H1 (cell line): ENCODE measurements at regions not wholly inside any gene's neighbourhood (a gene's known extent, or its start where the extent isn't known, plus 50 kb on each side); places are given as distances from the start of the nearest gene placed in this dataset.

Experiments used
- CTCF ChIA-PET: fragments of 300-600 bp; sonication (Branson Sonifier 250); formaldehyde crosslinking; loops from one replicate; lab custom pipeline; 2021; ENCODE audit not compliant: partially characterized antibody; lab: Charles Lee
- POLR2A ChIA-PET: fragments of 300-600 bp; sonication (Branson Sonifier 250); formaldehyde crosslinking; loops from one replicate; lab custom pipeline; 2021; ENCODE audit warnings: inconsistent platforms; ENCODE audit not compliant: partially characterized antibody; lab: Charles Lee
- DNase-seq, 2 experiments: peaks; one replicate each; pipeline versions ENCODE4 v3.0.0 to v3.0.0-alpha.2; 2010 to 2022; ENCODE audit warnings: low spot score in 2 of 2, low read depth in 1 of 2, mixed read lengths in 1 of 2
- FAIRE-seq: peaks from 2 replicates; lab custom pipeline; 2011; peaks lifted over from hg19 to GRCh38; lab: Jason Lieb, UNC
- H2AFZ ChIP-seq: 2 replicates; pipeline ENCODE4 v1.8.1; 2012; ENCODE audit warnings: low read length, inconsistent platforms
- H2AK5ac ChIP-seq: 2 replicates; pipeline ENCODE4 v1.6.1; 2013; ENCODE audit warnings: low read depth, low read length
- H2BK120ac ChIP-seq: replicated peaks from 2 replicates; pipeline ENCODE3; 2013; ENCODE audit warnings: low read depth, low read length, inconsistent platforms
- H2BK12ac ChIP-seq: 2 replicates; pipeline ENCODE4 v1.6.1; 2013; ENCODE audit warnings: low read depth, low read length
- H2BK15ac ChIP-seq: 2 replicates; pipeline ENCODE4 v1.6.1; 2013; ENCODE audit warnings: low read length
- H2BK20ac ChIP-seq: 2 replicates; pipeline ENCODE4 v1.6.1; 2013; ENCODE audit warnings: low read length
- H2BK5ac ChIP-seq: 2 replicates; pipeline ENCODE4 v1.6.1; 2013; ENCODE audit warnings: low read depth, low read length
- H3K14ac ChIP-seq: 2 replicates; pipeline ENCODE4 v1.6.1; 2013; ENCODE audit warnings: inconsistent platforms; ENCODE audit not compliant: insufficient read length
- H3K18ac ChIP-seq: 2 replicates; pipeline ENCODE4 v1.6.1; 2013; ENCODE audit warnings: low read length; ENCODE audit errors: extremely low read depth
- H3K23ac ChIP-seq: 2 replicates; pipeline ENCODE4 v1.6.1; 2013; ENCODE audit warnings: inconsistent platforms; ENCODE audit not compliant: insufficient read length
- H3K23me2 ChIP-seq: 2 replicates; pipeline ENCODE4 v1.6.1; 2013; ENCODE audit warnings: low read depth, low read length
- H3K27ac ChIP-seq: 2 replicates; pipeline ENCODE4 v1.6.1; 2011; ENCODE audit warnings: low read depth, low read length, inconsistent platforms
- H3K27me3 ChIP-seq, 4 experiments: replicated peaks in 1 of 4; 1 replicate in 1 of 4; 2 replicates in 3 of 4; pipeline versions ENCODE4 v1.6.1 to v1.8.1; 2011 to 2013; ENCODE audit warnings: low read length in 3 of 4, mild to moderate bottlenecking in 3 of 4, inconsistent platforms in 2 of 4, mixed read lengths in 2 of 4, moderate library complexity in 1 of 4; ENCODE audit not compliant: control insufficient read depth in 3 of 4, insufficient read depth in 3 of 4; ENCODE audit errors: extremely low read depth in 1 of 4
- H3K36me3 ChIP-seq, 4 experiments: 2 replicates each; pipeline versions ENCODE4 v1.6.1 to v1.8.1; 2011 to 2013; ENCODE audit warnings: mild to moderate bottlenecking in 4 of 4, low read length in 3 of 4, moderate library complexity in 2 of 4, control low read depth in 1 of 4, inconsistent platforms in 1 of 4; ENCODE audit not compliant: insufficient read depth in 4 of 4, control insufficient read depth in 2 of 4
- H3K4ac ChIP-seq: replicated peaks from 2 replicates; pipeline ENCODE3; 2013; ENCODE audit warnings: low read length, low read depth, mixed read lengths, inconsistent platforms; ENCODE audit not compliant: insufficient read length
- H3K4me1 ChIP-seq, 4 experiments: replicated peaks in 1 of 4; 1 replicate in 1 of 4; 2 replicates in 3 of 4; pipeline versions ENCODE4 v1.6.1 to v1.8.1; 2011 to 2013; ENCODE audit warnings: low read length in 3 of 4, inconsistent platforms in 2 of 4, mixed read lengths in 1 of 4; ENCODE audit not compliant: insufficient read depth in 4 of 4, control insufficient read depth in 3 of 4
- H3K4me2 ChIP-seq, 2 experiments: 2 replicates each; pipeline versions ENCODE4 v1.6.1 to v1.8.1; 2011 to 2013; ENCODE audit warnings: low read depth in 2 of 2, low read length in 2 of 2, control low read depth in 1 of 2, inconsistent platforms in 1 of 2, mild to moderate bottlenecking in 1 of 2; ENCODE audit not compliant: insufficient read depth in 1 of 2
- H3K4me3 ChIP-seq, 4 experiments: fragments of 200-600, 300-600 bp in 1 of 4; sonication (generic), shearing (Covaris generic), sonication (Bioruptor Twin) in 1 of 4; 2 replicates each; pipeline versions ENCODE4 v1.5.1 to v1.8.1; 2011 to 2016; ENCODE audit warnings: low read length in 4 of 4, low read depth in 3 of 4, control low read depth in 2 of 4, inconsistent platforms in 2 of 4, mild to moderate bottlenecking in 2 of 4, mixed read lengths in 1 of 4, moderate library complexity in 1 of 4; ENCODE audit not compliant: insufficient read depth in 2 of 4; ENCODE audit errors: extremely low read depth in 1 of 4
- H3K56ac ChIP-seq: replicated peaks from 2 replicates; pipeline ENCODE3; 2013; ENCODE audit warnings: low read depth, mild to moderate bottlenecking, mixed read lengths, low read length, inconsistent platforms; ENCODE audit not compliant: insufficient read length
- H3K79me1 ChIP-seq: 2 replicates; pipeline ENCODE4 v1.6.1; 2013; ENCODE audit warnings: low read depth, low read length, control low read depth
- H3K79me2 ChIP-seq, 2 experiments: 2 replicates each; pipeline versions ENCODE4 v1.6.1 to v1.8.1; 2012 to 2013; ENCODE audit warnings: low read length in 2 of 2, mild to moderate bottlenecking in 2 of 2, inconsistent platforms in 1 of 2; ENCODE audit not compliant: insufficient read depth in 2 of 2, control insufficient read depth in 1 of 2
- H3K9ac ChIP-seq, 4 experiments: replicated peaks in 1 of 4; 1 replicate in 1 of 4; 2 replicates in 3 of 4; pipeline versions ENCODE4 v1.6.1 to v1.8.1; 2011 to 2013; ENCODE audit warnings: low read depth in 3 of 4, low read length in 3 of 4, control low read depth in 2 of 4, mild to moderate bottlenecking in 2 of 4, moderate library complexity in 2 of 4, inconsistent platforms in 1 of 4; ENCODE audit errors: extremely low read depth in 1 of 4
- H3K9me3 ChIP-seq, 2 experiments: 2 replicates each; pipeline versions ENCODE4 v1.6.1 to v1.8.1; 2012 to 2013; ENCODE audit warnings: mild to moderate bottlenecking in 2 of 2, moderate library complexity in 2 of 2, control low read depth in 1 of 2, inconsistent platforms in 1 of 2, low read depth in 1 of 2, low read length in 1 of 2, mixed read lengths in 1 of 2; ENCODE audit not compliant: insufficient read depth in 2 of 2
- H4K20me1 ChIP-seq, 2 experiments: replicated peaks in 1 of 2; 2 replicates each; pipeline versions ENCODE3 to v1.8.1; 2011 to 2013; ENCODE audit warnings: inconsistent platforms in 2 of 2, low read length in 2 of 2, mild to moderate bottlenecking in 1 of 2; ENCODE audit not compliant: insufficient read depth in 2 of 2, control insufficient read depth in 1 of 2
- H4K5ac ChIP-seq: 2 replicates; pipeline ENCODE4 v1.6.1; 2013; ENCODE audit warnings: low read length, low read depth, mixed read lengths, inconsistent platforms; ENCODE audit not compliant: insufficient read length
- H4K8ac ChIP-seq: 2 replicates; pipeline ENCODE4 v1.8.0; 2013; ENCODE audit warnings: mild to moderate bottlenecking, moderate library complexity, low read length, inconsistent platforms; ENCODE audit not compliant: insufficient read depth; ENCODE audit errors: extremely low read depth
- H4K91ac ChIP-seq: replicated peaks from 2 replicates; pipeline ENCODE3; 2013; ENCODE audit warnings: low read length, mixed read lengths, inconsistent platforms; ENCODE audit not compliant: insufficient read length
- CREB1 ChIP-seq: IDR thresholded peaks from 2 replicates; pipeline ENCODE4 v1.6.1; 2012; ENCODE audit warnings: inconsistent platforms
- CTBP2 ChIP-seq: IDR thresholded peaks from 2 replicates; pipeline ENCODE4 v1.7.0; 2011; ENCODE audit warnings: borderline replicate concordance, mild to moderate bottlenecking, moderate library complexity, mixed read lengths, low read length; ENCODE audit not compliant: insufficient read depth, insufficient read length
- EGR1 ChIP-seq: IDR thresholded peaks from 2 replicates; pipeline ENCODE4 v1.6.1; 2011; ENCODE audit warnings: low read depth, low read length, borderline replicate concordance
- EP300 ChIP-seq, 2 experiments: IDR thresholded peaks; 1 replicate in 1 of 2; 2 replicates in 1 of 2; pipeline ENCODE4 v1.6.1; 2011 to 2012; ENCODE audit warnings: low read depth in 2 of 2, low read length in 2 of 2, mild to moderate bottlenecking in 2 of 2, borderline replicate concordance in 1 of 2, inconsistent platforms in 1 of 2, moderate library complexity in 1 of 2
- GABPA ChIP-seq: IDR thresholded peaks from 2 replicates; pipeline ENCODE4 v1.6.1; 2011; ENCODE audit warnings: mild to moderate bottlenecking, low read length, moderate library complexity, borderline replicate concordance; ENCODE audit not compliant: insufficient read depth
- JUND ChIP-seq: IDR thresholded peaks from 2 replicates; pipeline ENCODE4 v1.6.1; 2011; ENCODE audit warnings: mild to moderate bottlenecking, improper control_type of control experiment, low read length
- MAX ChIP-seq: IDR thresholded peaks from 2 replicates; pipeline ENCODE4 v1.6.1; 2012; ENCODE audit warnings: inconsistent platforms
- PHF8 ChIP-seq: fragments of 200-600 bp; sonication (generic); conservative IDR thresholded peaks from 2 replicates; pipeline ENCODE4 v1.7.1; 2012; ENCODE audit warnings: low read depth, mild to moderate bottlenecking, inconsistent platforms, low read length, moderate library complexity
- POU5F1 ChIP-seq: IDR thresholded peaks from 2 replicates; pipeline ENCODE4 v1.6.1; 2011; ENCODE audit warnings: low read depth, mild to moderate bottlenecking, low read length, moderate library complexity
- RAD21 ChIP-seq, 2 experiments: IDR thresholded peaks in 1 of 2; conservative IDR thresholded peaks in 1 of 2; 2 replicates each; pipeline ENCODE4 v1.6.1; 2011; ENCODE audit warnings: low read depth in 2 of 2, low read length in 2 of 2, improper control_type of control experiment in 1 of 2, inconsistent platforms in 1 of 2, mild to moderate bottlenecking in 1 of 2, moderate library complexity in 1 of 2
- RBBP5 ChIP-seq: IDR thresholded peaks from 2 replicates; pipeline ENCODE4 v1.7.1; 2012; ENCODE audit warnings: low read depth, mild to moderate bottlenecking, inconsistent platforms, low read length, moderate library complexity, borderline replicate concordance
- RNF2 ChIP-seq: fragments of 200-900, 300-1000 bp; sonication (generic); IDR thresholded peaks from 2 replicates; pipeline ENCODE4 v1.7.1; 2016; ENCODE audit warnings: borderline replicate concordance, low read depth, mild to moderate bottlenecking, antibody characterized with exemption, low read length; ENCODE audit not compliant: poor library complexity, severe bottlenecking; ENCODE audit errors: missing control alignments
- TBP ChIP-seq: IDR thresholded peaks from 2 replicates; pipeline ENCODE4 v1.6.1; 2011; ENCODE audit warnings: low read depth, low read length, improper control_type of control experiment
- TEAD4 ChIP-seq: IDR thresholded peaks from 2 replicates; pipeline ENCODE4 v1.6.1; 2012; ENCODE audit warnings: low read depth, low read length, inconsistent platforms, mixed read lengths
- WGBS, 2 experiments: shearing (Covaris generic) in 1 of 2; methylation state at CpG; one replicate each; pipeline versions ENCODE4 v1.1.6 to v1.1.7; 2013 to 2015; ENCODE audit warnings: low lambda C conversion rate in 2 of 2, mixed read lengths in 2 of 2, inconsistent platforms in 1 of 2, low coverage in 1 of 2, missing lambda C conversion rate in 1 of 2; ENCODE audit not compliant: insufficient replicate concordance in 2 of 2, insufficient coverage in 1 of 2, insufficient read length in 1 of 2; ENCODE audit errors: extremely low coverage in 1 of 2, missing lambda C conversion rate in 1 of 2; 5-methylcytosine and 5-hydroxymethylcytosine counted together

DNA sequence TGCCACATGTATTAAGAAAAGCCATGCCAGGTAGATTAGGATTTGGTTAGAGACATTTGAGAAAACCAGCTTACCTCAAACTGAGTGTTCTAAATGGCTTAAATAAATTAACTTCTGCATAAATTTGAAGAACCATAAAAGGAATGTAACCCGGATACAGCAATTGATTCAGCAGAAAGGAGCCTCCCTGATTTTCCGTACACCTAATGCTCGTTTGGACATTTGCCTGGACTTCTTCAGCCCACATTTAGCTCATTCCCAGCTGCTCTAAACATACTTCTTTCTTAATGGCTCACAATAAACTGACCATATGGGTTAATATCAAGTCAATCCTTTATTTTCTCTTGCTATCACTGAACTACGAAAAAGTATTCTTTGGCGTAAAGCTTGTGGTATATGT is 392.4 kb downstream of the ZNF516 start:
- Histone ChIP-seq H3K9me3 (peaks cover 0 to 2% of the 10 kb centered on the region in 2 experiments; a peak in 1 of 4 replicates), H4K20me1 (no peaks in the 10 kb centered on the region), H3K23ac (no peak overlapping the region), H3K27me3 (peaks cover 0 to 3% (median 0%) of the 10 kb centered on the region in 4 experiments; a peak in 2 of 7 replicates), H4K5ac (no peak overlapping the region), H2BK120ac (no peak overlapping the region), H2BK5ac (no peak overlapping the region), H3K79me2 (no peaks in the 10 kb centered on the region), H3K79me1 (no peaks in the 10 kb centered on the region), H2AFZ (no peak overlapping the region), H3K23me2 (no peaks in the 10 kb centered on the region), H3K36me3 (no peaks in the 10 kb centered on the region), H4K8ac (no peak overlapping the region), H2BK12ac (no peak overlapping the region), H3K4me2 (no peak overlapping the region), H3K27ac (no peak overlapping the region), H3K9ac (no peak overlapping the region), H3K18ac (no peak overlapping the region), H2BK20ac (no peak overlapping the region), H2BK15ac (no peak overlapping the region), H2AK5ac (no peak overlapping the region), H3K4ac (no peak overlapping the region), H3K4me3 (no peak overlapping the region), H4K91ac (no peak overlapping the region), H3K4me1 (no peaks in the 10 kb centered on the region; a peak in 1 of 7 replicates), H3K14ac (no peak overlapping the region), H3K56ac (no peak overlapping the region)
- POLR2A ChIA-PET, result no interaction called here
- CTCF ChIA-PET, result interaction anchor here (1.3 kb wide), 1 partner anchor 23 kb away, joined by 5 read pairs; no protein-coding TSS in a partner anchor
- FAIRE-seq (no peak), DNase-seq (no peak)
- WGBS, 2 experiments, result 74% methylated on average over 5 of the region's 5 CpGs; no CpG with 5 or more reads in 1 of the 2 experiments
- no peak for TF ChIP-seq TEAD4
- no peak for TF ChIP-seq PHF8
- no peak for TF ChIP-seq CREB1
- no peak for TF ChIP-seq EP300 (IDR thresholded peaks at IDR 0.05; ENCODE audit: borderline replicate concordance in 1 of 2, low read depth in 2 of 2, low read length in 2 of 2)
- TF ChIP-seq JUND, result no peak
- no peak for TF ChIP-seq RAD21 (IDR thresholded peaks at IDR 0.05 in 1 of 2, conservative IDR thresholded peaks at IDR 0.05 in 1 of 2; ENCODE audit: low read depth in 2 of 2, low read length in 2 of 2)
- no peak for TF ChIP-seq RBBP5
- TF ChIP-seq TBP, result no peak
- TF ChIP-seq MAX, result no peak
- no peak for TF ChIP-seq RNF2
- TF ChIP-seq CTBP2, result no peak
- no peak for TF ChIP-seq GABPA
- TF ChIP-seq POU5F1, result no peak
- no peak for TF ChIP-seq EGR1
